Activated naive CD8-positive, alpha-beta T cell treated with anti-CD3 and anti-CD28 coated beads, Interleukin-2, amount 50 U/mL, for 24 hours (primary cell): ENCODE measurements at regions not wholly inside any gene's neighbourhood (a gene's known extent, or its start where the extent isn't known, plus 50 kb on each side); places are given as distances from the start of the nearest gene placed in this dataset.
A peak's percentile ranks its signal among the peaks of the same experiment; 100 is the strongest.

Experiments used
- ATAC-seq: fragments of 150-1000 bp; cut with Tn5 transposase; one replicate; pipeline ENCODE4 v1.10.0; 2021
- DNase-seq: peaks from one replicate; pipeline ENCODE4 v3.0.0; 2021
- H3K27ac Mint-ChIP-seq: one replicate; pipeline ENCODE4 v1.8.0; 2021; ENCODE audit warnings: mild to moderate bottlenecking, mixed read lengths
- H3K27me3 Mint-ChIP-seq: one replicate; pipeline ENCODE4 v1.8.0; 2021; ENCODE audit warnings: mixed read lengths
- H3K36me3 Mint-ChIP-seq: one replicate; pipeline ENCODE4 v1.8.0; 2021; ENCODE audit warnings: low read depth, mixed read lengths
- H3K4me1 Mint-ChIP-seq: one replicate; pipeline ENCODE4 v1.8.0; 2021; ENCODE audit warnings: mixed read lengths
- H3K4me3 Mint-ChIP-seq: one replicate; pipeline ENCODE4 v1.8.0; 2021; ENCODE audit warnings: mild to moderate bottlenecking, moderate library complexity, mixed read lengths
- H3K9me3 Mint-ChIP-seq: one replicate; pipeline ENCODE4 v1.8.0; 2021; ENCODE audit warnings: mixed read lengths

GRCh38 chr6:105740946-105741645 is 338.2 kb upstream of the PREP start:
- DNase-seq (no peak), ATAC-seq (no peak)
- H3K36me3 Mint-ChIP-seq: no peaks in the 10 kb centered on the region
- H3K4me3 Mint-ChIP-seq: no peak overlapping the region
- H3K27me3 Mint-ChIP-seq: peaks cover 6% of the 10 kb centered on the region
- no peaks in the 10 kb centered on the region for H3K9me3 Mint-ChIP-seq
- no peak overlapping the region for H3K27ac Mint-ChIP-seq
- peaks cover 5% of the 10 kb centered on the region for H3K4me1 Mint-ChIP-seq

DNA sequence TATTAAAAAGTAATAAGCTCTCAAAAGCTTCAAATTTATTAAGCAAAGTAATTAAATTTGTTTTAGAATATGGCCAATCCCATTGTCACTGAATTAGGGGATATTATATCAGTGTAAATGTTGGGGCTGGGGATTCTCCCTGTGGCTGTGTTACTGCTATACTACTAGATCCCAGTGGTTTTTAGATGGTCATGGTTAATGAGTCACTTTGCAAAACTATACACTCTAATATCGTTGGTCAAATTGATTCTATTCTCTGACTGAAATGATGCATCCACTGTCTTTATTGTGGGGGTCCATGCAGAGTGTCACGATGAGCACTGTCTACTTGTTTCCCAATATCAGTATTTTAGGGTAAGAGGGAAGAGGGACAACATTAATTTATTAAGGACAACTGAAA is 336.9 kb upstream of the PREP start:
- no peaks in the 10 kb centered on the region for H3K9me3 Mint-ChIP-seq
- ATAC-seq (no peak), DNase-seq (no peak)
- H3K4me3 Mint-ChIP-seq: no peak overlapping the region
- H3K36me3 Mint-ChIP-seq: no peaks in the 10 kb centered on the region
- no peak overlapping the region for H3K27ac Mint-ChIP-seq
- H3K4me1 Mint-ChIP-seq: no peaks in the 10 kb centered on the region
- H3K27me3 Mint-ChIP-seq: peaks cover 4% of the 10 kb centered on the region

- Mint-ChIP-seq H3K4me3 (no peak overlapping the region), H3K27ac (no peak overlapping the region)
- no peak for ATAC-seq
Measured at GRCh38 chr6:105733556-105734162, 330.8 kb upstream of the PREP start.

GRCh38 chr6:105728995-105729394 is 326.1 kb upstream of the PREP start:
- H3K27me3 Mint-ChIP-seq: no peaks in the 10 kb centered on the region

More at GRCh38 chr6:105733556-105734162, 330.8 kb upstream of the PREP start:
- no peaks in the 10 kb centered on the region for H3K9me3 Mint-ChIP-seq
- no peaks in the 10 kb centered on the region for H3K4me1 Mint-ChIP-seq
- peaks cover 2% of the 10 kb centered on the region for H3K27me3 Mint-ChIP-seq
- no peak for DNase-seq
- no peaks in the 10 kb centered on the region for H3K36me3 Mint-ChIP-seq

GRCh38 chr6:105726902-105727655 is 324.2 kb upstream of the PREP start:
- Mint-ChIP-seq H3K36me3 (no peaks in the 10 kb centered on the region), H3K9me3 (no peaks in the 10 kb centered on the region), H3K27me3 (no peaks in the 10 kb centered on the region), H3K4me1 (no peaks in the 10 kb centered on the region), H3K27ac (no peak overlapping the region), H3K4me3 (no peak overlapping the region)
- ATAC-seq: no peak
- no peak for DNase-seq

More at GRCh38 chr6:105728995-105729394, 326.1 kb upstream of the PREP start:
- no peak overlapping the region for H3K4me3 Mint-ChIP-seq
- H3K27ac Mint-ChIP-seq: no peak overlapping the region
- no peaks in the 10 kb centered on the region for H3K9me3 Mint-ChIP-seq
- no peak for DNase-seq
- H3K36me3 Mint-ChIP-seq: no peaks in the 10 kb centered on the region
- no peaks in the 10 kb centered on the region for H3K4me1 Mint-ChIP-seq
- no peak for ATAC-seq

- H3K4me3 Mint-ChIP-seq: no peak overlapping the region
- peaks cover 28% of the 10 kb centered on the region for H3K9me3 Mint-ChIP-seq
- DNase-seq (no peak), ATAC-seq (no peak)
- H3K36me3 Mint-ChIP-seq: peaks cover 5% of the 10 kb centered on the region
- no peaks in the 10 kb centered on the region for H3K4me1 Mint-ChIP-seq
- peaks cover 16% of the 10 kb centered on the region for H3K27me3 Mint-ChIP-seq
- H3K27ac Mint-ChIP-seq: no peak overlapping the region
Measured at GRCh38 chr6:105714846-105715245, 312.0 kb upstream of the PREP start.

DNA sequence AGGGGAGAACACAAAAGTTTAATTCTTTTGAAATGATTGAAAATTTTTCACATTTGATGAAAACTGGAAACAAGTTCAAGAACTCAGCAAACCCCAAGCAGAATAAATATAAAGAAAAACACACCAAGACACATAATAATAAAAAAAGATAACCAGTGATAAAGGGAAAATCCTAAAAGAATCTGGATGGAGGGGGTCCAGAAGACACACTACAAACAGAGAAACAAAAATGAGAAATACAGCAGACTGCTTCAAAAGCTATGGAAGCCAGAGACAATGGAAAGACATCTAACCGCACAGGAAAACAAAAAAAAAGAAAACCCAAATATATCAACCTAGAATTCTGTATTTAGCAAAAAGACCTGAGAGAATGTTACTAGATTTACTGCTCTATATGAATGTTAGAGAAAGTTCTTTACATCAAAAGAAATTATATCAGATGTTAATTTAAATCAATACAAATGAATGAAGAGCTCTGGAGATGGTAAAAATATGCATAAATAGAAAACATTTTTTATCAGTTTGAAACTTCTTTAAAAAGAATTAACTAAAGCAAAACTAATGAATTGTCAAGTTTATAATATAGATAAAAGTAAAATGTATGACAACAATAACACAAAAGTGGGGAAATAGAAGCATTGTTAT is 310.7 kb upstream of the PREP start:
- Mint-ChIP-seq H3K9me3 (peaks cover 28% of the 10 kb centered on the region), H3K27ac (no peak overlapping the region), H3K4me1 (no peaks in the 10 kb centered on the region), H3K36me3 (peaks cover 5% of the 10 kb centered on the region), H3K4me3 (no peak overlapping the region), H3K27me3 (peaks cover 16% of the 10 kb centered on the region)
- ATAC-seq (no peak), DNase-seq (no peak)

GRCh38 chr6:105711216-105711615 is 308.3 kb upstream of the PREP start:
- DNase-seq: no peak
- no peak for ATAC-seq
- H3K27ac Mint-ChIP-seq: no peak overlapping the region
- no peaks in the 10 kb centered on the region for H3K4me1 Mint-ChIP-seq
- peaks cover 13% of the 10 kb centered on the region for H3K27me3 Mint-ChIP-seq
- H3K4me3 Mint-ChIP-seq: no peak overlapping the region
- peaks cover 5% of the 10 kb centered on the region for H3K36me3 Mint-ChIP-seq
- H3K9me3 Mint-ChIP-seq: peaks cover 28% of the 10 kb centered on the region

GRCh38 chr6:105705608-105706007 is 302.7 kb upstream of the PREP start:
- H3K4me1 Mint-ChIP-seq: no peaks in the 10 kb centered on the region
- no peaks in the 10 kb centered on the region for H3K36me3 Mint-ChIP-seq
- no peak overlapping the region for H3K27ac Mint-ChIP-seq
- peaks cover 4% of the 10 kb centered on the region for H3K27me3 Mint-ChIP-seq
- H3K4me3 Mint-ChIP-seq: no peak overlapping the region
- ATAC-seq: no peak
- DNase-seq: no peak
- no peaks in the 10 kb centered on the region for H3K9me3 Mint-ChIP-seq

DNA sequence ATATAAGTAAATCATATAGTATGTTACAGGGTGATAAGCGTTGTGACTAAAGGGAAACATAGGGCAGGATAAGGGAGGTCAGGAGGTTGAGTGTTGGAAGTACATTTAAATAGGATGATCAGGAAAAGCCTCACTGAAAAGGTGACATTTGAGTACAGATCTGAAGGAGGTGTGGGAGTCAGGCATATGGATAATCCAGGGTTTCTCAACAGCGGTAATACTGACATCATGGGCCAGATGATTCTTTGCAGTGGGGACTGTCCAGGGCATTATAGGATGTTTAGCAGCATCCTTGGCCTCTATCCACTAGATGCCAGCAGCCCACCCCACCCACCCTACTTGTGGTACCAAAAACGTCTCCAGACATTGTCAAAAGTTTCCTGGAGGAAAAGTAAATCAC is 292.6 kb upstream of the PREP start:
- ATAC-seq (no peak), DNase-seq (no peak)
- Mint-ChIP-seq H3K4me1 (peaks cover 14% of the 10 kb centered on the region), H3K9me3 (no peaks in the 10 kb centered on the region), H3K27ac (no peak overlapping the region), H3K27me3 (peaks cover 9% of the 10 kb centered on the region), H3K36me3 (no peaks in the 10 kb centered on the region), H3K4me3 (no peak overlapping the region)

- Mint-ChIP-seq H3K27me3 (peaks cover 25% of the 10 kb centered on the region), H3K9me3 (peaks cover 19% of the 10 kb centered on the region), H3K36me3 (peaks cover 3% of the 10 kb centered on the region), H3K4me1 (peaks cover 14% of the 10 kb centered on the region), H3K4me3 (no peak overlapping the region), H3K27ac (peak overlapping the region; percentile 21)
- DNase-seq (no peak), ATAC-seq (peak; percentile 15)
Measured at GRCh38 chr6:105692613-105693215, 289.8 kb upstream of the PREP start.

DNA sequence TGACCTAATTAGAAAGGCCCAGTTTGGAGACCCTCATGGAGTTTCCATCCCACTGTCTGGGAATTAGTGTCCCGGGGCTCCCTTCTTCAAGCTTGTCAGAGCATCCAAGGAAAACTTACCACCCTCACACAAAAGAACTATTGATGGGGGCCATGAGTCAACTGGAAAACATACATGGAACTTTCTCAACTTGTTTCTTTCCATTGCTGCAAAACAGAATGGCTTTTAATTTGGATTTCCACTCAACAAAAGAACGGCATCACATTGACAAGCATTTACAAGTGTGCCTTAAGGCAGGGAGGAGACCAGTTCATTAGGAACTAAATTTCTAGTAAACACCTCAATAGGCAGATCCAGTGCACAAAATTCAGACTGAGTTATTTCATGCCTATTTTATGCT is 289.1 kb upstream of the PREP start:
- H3K4me1 Mint-ChIP-seq: peaks cover 14% of the 10 kb centered on the region
- H3K9me3 Mint-ChIP-seq: peaks cover 26% of the 10 kb centered on the region
- peaks cover 9% of the 10 kb centered on the region for H3K36me3 Mint-ChIP-seq
- H3K27me3 Mint-ChIP-seq: peaks cover 29% of the 10 kb centered on the region
- DNase-seq (no peak), ATAC-seq (no peak)
- peak overlapping the region; percentile 52 for H3K27ac Mint-ChIP-seq
- H3K4me3 Mint-ChIP-seq: no peak overlapping the region

- peaks cover 14% of the 10 kb centered on the region for H3K4me1 Mint-ChIP-seq
- no peak for DNase-seq
Measured at GRCh38 chr6:105691081-105691480, 288.2 kb upstream of the PREP start.

DNA sequence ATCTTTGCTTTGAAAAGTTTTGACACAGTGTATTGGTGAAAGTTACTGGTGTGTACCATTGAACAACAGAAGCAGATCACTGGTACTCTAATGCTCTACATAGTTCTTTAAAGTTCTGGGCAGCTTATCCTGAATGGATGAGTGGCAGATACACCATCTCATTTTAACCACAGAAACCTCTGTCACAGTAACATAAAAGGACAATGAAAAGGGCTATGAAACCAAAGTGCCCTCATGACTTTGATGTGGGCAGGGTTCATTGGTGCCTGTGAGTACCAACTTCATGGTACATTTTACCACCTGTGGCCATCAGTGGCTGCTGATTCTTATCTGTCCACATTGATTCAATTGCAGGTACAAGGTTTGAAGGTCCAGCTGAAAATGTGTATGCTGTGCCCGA is 285.7 kb upstream of the PREP start:
- peaks cover 14% of the 10 kb centered on the region for H3K4me1 Mint-ChIP-seq
- H3K36me3 Mint-ChIP-seq: peaks cover 9% of the 10 kb centered on the region
- peaks cover 40% of the 10 kb centered on the region for H3K9me3 Mint-ChIP-seq
- no peak for ATAC-seq
- no peak for DNase-seq
- no peak overlapping the region for H3K27ac Mint-ChIP-seq
- H3K4me3 Mint-ChIP-seq: no peak overlapping the region
- peaks cover 23% of the 10 kb centered on the region for H3K27me3 Mint-ChIP-seq

More at GRCh38 chr6:105691081-105691480, 288.2 kb upstream of the PREP start:
- Mint-ChIP-seq H3K27ac (peak overlapping the region; percentile 7), H3K9me3 (peaks cover 31% of the 10 kb centered on the region), H3K36me3 (peaks cover 9% of the 10 kb centered on the region), H3K27me3 (peaks cover 29% of the 10 kb centered on the region), H3K4me3 (no peak overlapping the region)
- ATAC-seq: no peak
